SK-N-SH (cell line): ENCODE measurements at regions not wholly inside any gene's neighbourhood (a gene's known extent, or its start where the extent isn't known, plus 50 kb on each side); places are given as distances from the start of the nearest gene placed in this dataset.

Experiments
- CTCF ChIA-PET: fragments of 300-600, 350-600 bp; formaldehyde crosslinking; extraction: SDS; loops from one replicate; lab custom pipeline; 2021; lab: Yijun Ruan, JAX
- POLR2A ChIA-PET: fragments of 350-600 bp; sonication (Branson Sonifier 250); formaldehyde crosslinking; extraction: SDS; loops from one replicate; lab custom pipeline; 2020; ENCODE audit warnings: antibody characterized with exemption, inconsistent platforms; lab: Yijun Ruan, JAX
- DNase-seq: peaks from one replicate; pipeline ENCODE4 v3.0.0; 2012
- H2AFZ ChIP-seq: fragments of 200-600 bp; sonication (generic); 2 replicates; pipeline ENCODE4 v1.8.1; 2016; ENCODE audit warnings: antibody characterized with exemption, mild to moderate bottlenecking, low read depth
- H3F3A ChIP-seq: fragments of 200-600 bp; sonication (generic); replicated peaks from 2 replicates; pipeline ENCODE3; 2016; ENCODE audit warnings: antibody characterized with exemption, mild to moderate bottlenecking; ENCODE audit not compliant: insufficient read depth
- H3K27ac ChIP-seq, 2 experiments: fragments of 200-500 bp in 1 of 2; fragments of 200-600 bp in 1 of 2; sonication (Bioruptor generic) in 1 of 2; sonication (generic), shearing (Covaris generic) in 1 of 2; 2 replicates each; pipeline versions ENCODE4 v1.5.1 to v1.6.1; 2014 to 2016; ENCODE audit warnings: low read depth in 2 of 2, inconsistent platforms in 1 of 2, low read length in 1 of 2, mild to moderate bottlenecking in 1 of 2, mixed read lengths in 1 of 2
- H3K27me3 ChIP-seq: fragments of 200-600 bp; sonication (generic), shearing (Covaris generic); 2 replicates; pipeline ENCODE4 v1.6.1; 2016; ENCODE audit warnings: mixed run types; ENCODE audit not compliant: insufficient read depth
- H3K36me3 ChIP-seq, 2 experiments: fragments of 200-500 bp in 1 of 2; fragments of 200-600 bp in 1 of 2; sonication (Bioruptor generic) in 1 of 2; sonication (generic) in 1 of 2; replicated peaks in 1 of 2; 2 replicates each; pipeline versions ENCODE3 to v1.5.1; 2014 to 2016; ENCODE audit warnings: low read length in 1 of 2, mild to moderate bottlenecking in 1 of 2; ENCODE audit not compliant: insufficient read depth in 2 of 2, control insufficient read depth in 1 of 2
- H3K4me1 ChIP-seq, 2 experiments: fragments of 200-500 bp in 1 of 2; fragments of 200-600 bp in 1 of 2; sonication (Bioruptor generic) in 1 of 2; sonication (generic), shearing (Covaris generic) in 1 of 2; 2 replicates each; pipeline versions ENCODE4 v1.5.1 to v1.6.1; 2014 to 2016; ENCODE audit warnings: low read depth in 1 of 2, low read length in 1 of 2, mixed run types in 1 of 2; ENCODE audit not compliant: insufficient read depth in 2 of 2, control insufficient read depth in 1 of 2
- H3K4me2 ChIP-seq: fragments of 200-600 bp; sonication (generic), shearing (Covaris generic); 2 replicates; pipeline ENCODE4 v1.6.1; 2017; ENCODE audit warnings: mixed run types
- H3K4me3 ChIP-seq, 2 experiments: fragments of 200-500 bp in 1 of 2; fragments of 200-600 bp in 1 of 2; sonication (Bioruptor generic) in 1 of 2; sonication (generic), shearing (Covaris generic) in 1 of 2; 2 replicates each; pipeline versions ENCODE4 v1.5.1 to v1.8.1; 2014 to 2016; ENCODE audit warnings: low read depth in 2 of 2, inconsistent platforms in 1 of 2, low read length in 1 of 2, mild to moderate bottlenecking in 1 of 2, mixed read lengths in 1 of 2, moderate library complexity in 1 of 2
- H3K79me2 ChIP-seq: fragments of 200-600 bp; sonication (generic); 2 replicates; pipeline ENCODE4 v1.8.1; 2017; ENCODE audit warnings: mild to moderate bottlenecking; ENCODE audit not compliant: insufficient read depth
- H3K9ac ChIP-seq: fragments of 200-600 bp; sonication (generic); 2 replicates; pipeline ENCODE4 v1.6.1; 2017; ENCODE audit warnings: mixed run types
- H3K9me2 ChIP-seq: fragments of 200-600 bp; sonication (generic); 2 replicates; pipeline ENCODE4 v1.6.1; 2017; ENCODE audit warnings: mixed run types
- H3K9me3 ChIP-seq: fragments of 200-600 bp; sonication (generic); 2 replicates; pipeline ENCODE4 v1.6.1; 2017; ENCODE audit warnings: mixed run types, mild to moderate bottlenecking, moderate library complexity
- H4K20me1 ChIP-seq: fragments of 200-600 bp; sonication (generic); 2 replicates; pipeline ENCODE4 v1.6.1; 2017; ENCODE audit warnings: mild to moderate bottlenecking, mixed run types; ENCODE audit not compliant: insufficient read depth
- CHD2 ChIP-seq: fragments of 150-350 bp; IDR thresholded peaks from 2 replicates; pipeline ENCODE4 v1.6.1; 2018; ENCODE audit warnings: low read length; ENCODE audit not compliant: partially characterized antibody
- EP300 ChIP-seq, 2 experiments: IDR thresholded peaks; 2 replicates each; pipeline versions ENCODE4 v1.4.0 to v1.6.1; 2012; ENCODE audit warnings: borderline replicate concordance in 1 of 2, low read depth in 1 of 2, low read length in 1 of 2
- FOSL2 ChIP-seq: IDR thresholded peaks from 2 replicates; pipeline ENCODE4 v1.4.0; 2012; ENCODE audit warnings: low read depth, mild to moderate bottlenecking, moderate library complexity, borderline replicate concordance
- FOXM1 ChIP-seq: IDR thresholded peaks from 2 replicates; pipeline ENCODE4 v1.4.0; 2012; ENCODE audit warnings: low read depth, mild to moderate bottlenecking
- GABPA ChIP-seq: IDR thresholded peaks from 2 replicates; pipeline ENCODE4 v1.4.0; 2012; ENCODE audit warnings: low read depth, mild to moderate bottlenecking
- MXI1 ChIP-seq: IDR thresholded peaks from 2 replicates; pipeline ENCODE4 v1.6.1; 2012; ENCODE audit warnings: mild to moderate bottlenecking, low read depth, low read length, improper control_type of control experiment
- NFIC ChIP-seq: IDR thresholded peaks from 2 replicates; pipeline ENCODE4 v1.4.0; 2012; ENCODE audit warnings: borderline replicate concordance
- NRF1 ChIP-seq: IDR thresholded peaks from 2 replicates; pipeline ENCODE4 v1.6.1; 2012; ENCODE audit warnings: low read depth, mild to moderate bottlenecking, low read length
- RAD21 ChIP-seq: IDR thresholded peaks from 2 replicates; pipeline ENCODE4 v1.6.1; 2012; ENCODE audit warnings: mild to moderate bottlenecking, low read length
- RCOR1 ChIP-seq: fragments of 150-350 bp; IDR thresholded peaks from 2 replicates; pipeline ENCODE4 v1.6.1; 2017; ENCODE audit warnings: antibody characterized with exemption, low read length
- RFX5 ChIP-seq: IDR thresholded peaks from 2 replicates; pipeline ENCODE4 v1.6.1; 2012; ENCODE audit warnings: mild to moderate bottlenecking, improper control_type of control experiment, low read length
- SIN3A ChIP-seq: IDR thresholded peaks from 2 replicates; pipeline ENCODE4 v1.6.1; 2012; ENCODE audit warnings: low read depth, mild to moderate bottlenecking, low read length, moderate library complexity, borderline replicate concordance
- SMC3 ChIP-seq: IDR thresholded peaks from 2 replicates; pipeline ENCODE4 v1.6.1; 2012; ENCODE audit warnings: low read depth, low read length, improper control_type of control experiment
- TAF1 ChIP-seq: IDR thresholded peaks from 2 replicates; pipeline ENCODE4 v1.6.1; 2012; ENCODE audit warnings: low read depth, mild to moderate bottlenecking, low read length, moderate library complexity, borderline replicate concordance
- TCF12 ChIP-seq: IDR thresholded peaks from 2 replicates; pipeline ENCODE4 v1.4.0; 2012
- TEAD4 ChIP-seq: IDR thresholded peaks from 2 replicates; pipeline ENCODE4 v1.4.0; 2012; ENCODE audit warnings: mild to moderate bottlenecking, borderline replicate concordance; ENCODE audit not compliant: insufficient read depth
- whole genome bisulfite sequencing: methylation state at CpG from one replicate; pipeline ENCODE4 v1.1.6; 2017; ENCODE audit warnings: low lambda C conversion rate; 5-methylcytosine and 5-hydroxymethylcytosine counted together
- TF ChIP-seq, protein P1 (sequence below): fragments of 150-350 bp; IDR thresholded peaks from 2 replicates; pipeline ENCODE4 v1.6.1; 2017; ENCODE audit warnings: antibody characterized with exemption, low read length, low read depth, borderline replicate concordance
- TF ChIP-seq, protein P2 (sequence below): IDR thresholded peaks from 2 replicates; pipeline ENCODE4 v1.4.0; 2012; ENCODE audit warnings: low read depth
- TF ChIP-seq, protein P3 (sequence below): IDR thresholded peaks from 2 replicates; pipeline ENCODE4; 2012
- TF ChIP-seq, protein P4 (sequence below): IDR thresholded peaks from 2 replicates; pipeline ENCODE4 v1.4.0; 2012; ENCODE audit warnings: low read depth, borderline replicate concordance

DNA sequence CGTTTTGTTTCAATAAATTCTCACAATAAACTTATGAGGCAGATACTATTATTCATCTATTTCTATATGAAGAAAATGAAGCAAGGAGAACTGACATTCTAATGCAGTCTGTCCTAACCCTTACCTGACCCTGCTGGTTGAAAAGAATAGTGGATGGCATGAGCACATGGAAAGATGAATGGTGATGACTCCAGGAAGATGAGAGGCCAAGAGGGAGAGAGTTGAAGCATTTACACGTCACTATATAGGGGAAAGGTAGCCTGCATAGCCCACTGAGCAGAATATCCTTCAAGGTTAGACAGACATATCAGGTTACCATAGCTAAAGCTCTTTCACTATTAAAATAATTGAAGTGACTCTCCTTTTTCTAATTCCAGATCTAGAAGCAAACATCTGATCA lies 163.9 kb upstream of the CDK1 start:
- Histone ChIP-seq H4K20me1 (no peaks in the 10 kb centered on the region), H3K4me2 (no peak overlapping the region), H3K36me3 (no peaks in the 10 kb centered on the region), H3K9me2 (no peaks in the 10 kb centered on the region), H3F3A (no peaks in the 10 kb centered on the region), H3K4me3 (no peak overlapping the region), H2AFZ (no peak overlapping the region), H3K27me3 (no peaks in the 10 kb centered on the region), H3K79me2 (no peaks in the 10 kb centered on the region), H3K27ac (no peak overlapping the region), H3K9ac (no peak overlapping the region), H3K9me3 (no peaks in the 10 kb centered on the region), H3K4me1 (peaks cover 0 to 3% of the 10 kb centered on the region in 2 experiments; a peak in 2 of 4 replicates)
- TF ChIP-seq, protein P1, sequence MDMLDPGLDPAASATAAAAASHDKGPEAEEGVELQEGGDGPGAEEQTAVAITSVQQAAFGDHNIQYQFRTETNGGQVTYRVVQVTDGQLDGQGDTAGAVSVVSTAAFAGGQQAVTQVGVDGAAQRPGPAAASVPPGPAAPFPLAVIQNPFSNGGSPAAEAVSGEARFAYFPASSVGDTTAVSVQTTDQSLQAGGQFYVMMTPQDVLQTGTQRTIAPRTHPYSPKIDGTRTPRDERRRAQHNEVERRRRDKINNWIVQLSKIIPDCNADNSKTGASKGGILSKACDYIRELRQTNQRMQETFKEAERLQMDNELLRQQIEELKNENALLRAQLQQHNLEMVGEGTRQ, result no peak
- TF ChIP-seq GABPA, result no peak
- TF ChIP-seq, protein P2, sequence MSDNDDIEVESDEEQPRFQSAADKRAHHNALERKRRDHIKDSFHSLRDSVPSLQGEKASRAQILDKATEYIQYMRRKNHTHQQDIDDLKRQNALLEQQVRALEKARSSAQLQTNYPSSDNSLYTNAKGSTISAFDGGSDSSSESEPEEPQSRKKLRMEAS, result no peak
- TF ChIP-seq TEAD4, result no peak
- TF ChIP-seq MXI1, result no peak
- no peak for TF ChIP-seq TAF1
- TF ChIP-seq TCF12, result no peak
- no peak for TF ChIP-seq NRF1
- TF ChIP-seq RCOR1, result no peak
- no peak for TF ChIP-seq RAD21
- TF ChIP-seq SMC3, result no peak
- TF ChIP-seq RFX5, result no peak
- no peak for TF ChIP-seq FOXM1
- no peak for TF ChIP-seq EP300 (IDR thresholded peaks at IDR 0.05; ENCODE audit: borderline replicate concordance in 1 of 2, low read depth in 1 of 2, low read length in 1 of 2)
- no peak for TF ChIP-seq FOSL2
- no peak for TF ChIP-seq SIN3A
- TF ChIP-seq NFIC, result no peak
- TF ChIP-seq, protein P3, sequence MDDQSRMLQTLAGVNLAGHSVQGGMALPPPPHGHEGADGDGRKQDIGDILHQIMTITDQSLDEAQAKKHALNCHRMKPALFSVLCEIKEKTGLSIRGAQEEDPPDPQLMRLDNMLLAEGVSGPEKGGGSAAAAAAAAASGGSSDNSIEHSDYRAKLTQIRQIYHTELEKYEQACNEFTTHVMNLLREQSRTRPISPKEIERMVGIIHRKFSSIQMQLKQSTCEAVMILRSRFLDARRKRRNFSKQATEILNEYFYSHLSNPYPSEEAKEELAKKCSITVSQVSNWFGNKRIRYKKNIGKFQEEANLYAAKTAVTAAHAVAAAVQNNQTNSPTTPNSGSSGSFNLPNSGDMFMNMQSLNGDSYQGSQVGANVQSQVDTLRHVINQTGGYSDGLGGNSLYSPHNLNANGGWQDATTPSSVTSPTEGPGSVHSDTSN, result no peak
- no peak for TF ChIP-seq CHD2
- TF ChIP-seq, protein P4, sequence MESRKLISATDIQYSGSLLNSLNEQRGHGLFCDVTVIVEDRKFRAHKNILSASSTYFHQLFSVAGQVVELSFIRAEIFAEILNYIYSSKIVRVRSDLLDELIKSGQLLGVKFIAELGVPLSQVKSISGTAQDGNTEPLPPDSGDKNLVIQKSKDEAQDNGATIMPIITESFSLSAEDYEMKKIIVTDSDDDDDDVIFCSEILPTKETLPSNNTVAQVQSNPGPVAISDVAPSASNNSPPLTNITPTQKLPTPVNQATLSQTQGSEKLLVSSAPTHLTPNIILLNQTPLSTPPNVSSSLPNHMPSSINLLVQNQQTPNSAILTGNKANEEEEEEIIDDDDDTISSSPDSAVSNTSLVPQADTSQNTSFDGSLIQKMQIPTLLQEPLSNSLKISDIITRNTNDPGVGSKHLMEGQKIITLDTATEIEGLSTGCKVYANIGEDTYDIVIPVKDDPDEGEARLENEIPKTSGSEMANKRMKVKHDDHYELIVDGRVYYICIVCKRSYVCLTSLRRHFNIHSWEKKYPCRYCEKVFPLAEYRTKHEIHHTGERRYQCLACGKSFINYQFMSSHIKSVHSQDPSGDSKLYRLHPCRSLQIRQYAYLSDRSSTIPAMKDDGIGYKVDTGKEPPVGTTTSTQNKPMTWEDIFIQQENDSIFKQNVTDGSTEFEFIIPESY, result no peak
- ChIA-PET POLR2A (interaction anchor here (0.6 kb wide), 1 partner anchor 674 kb away, joined by 3 read pairs; no protein-coding TSS in a partner anchor), CTCF (interaction anchor here (0.6 to 1.8 kb wide), 2 partner anchors 10 to 1034 kb away, joined by 3 to 4 read pairs; no protein-coding TSS in a partner anchor)
- WGBS, result 63% methylated on average over 2 of the region's 2 CpGs
- DNase-seq, result no peak
